SK-N-SH (cell line): ENCODE measurements at regions not wholly inside any gene's neighbourhood (a gene's known extent, or its start where the extent isn't known, plus 50 kb on each side); places are given as distances from the start of the nearest gene placed in this dataset.

Experiments
- CTCF ChIA-PET: fragments of 300-600, 350-600 bp; formaldehyde crosslinking; extraction: SDS; loops from one replicate; lab custom pipeline; 2021; lab: Yijun Ruan, JAX
- POLR2A ChIA-PET: fragments of 350-600 bp; sonication (Branson Sonifier 250); formaldehyde crosslinking; extraction: SDS; loops from one replicate; lab custom pipeline; 2020; ENCODE audit warnings: antibody characterized with exemption, inconsistent platforms; lab: Yijun Ruan, JAX
- DNase-seq: peaks from one replicate; pipeline ENCODE4 v3.0.0; 2012
- H2AFZ ChIP-seq: fragments of 200-600 bp; sonication (generic); 2 replicates; pipeline ENCODE4 v1.8.1; 2016; ENCODE audit warnings: antibody characterized with exemption, mild to moderate bottlenecking, low read depth
- H3F3A ChIP-seq: fragments of 200-600 bp; sonication (generic); replicated peaks from 2 replicates; pipeline ENCODE3; 2016; ENCODE audit warnings: antibody characterized with exemption, mild to moderate bottlenecking; ENCODE audit not compliant: insufficient read depth
- H3K27ac ChIP-seq, 2 experiments: fragments of 200-500 bp in 1 of 2; fragments of 200-600 bp in 1 of 2; sonication (Bioruptor generic) in 1 of 2; sonication (generic), shearing (Covaris generic) in 1 of 2; 2 replicates each; pipeline versions ENCODE4 v1.5.1 to v1.6.1; 2014 to 2016; ENCODE audit warnings: low read depth in 2 of 2, inconsistent platforms in 1 of 2, low read length in 1 of 2, mild to moderate bottlenecking in 1 of 2, mixed read lengths in 1 of 2
- H3K27me3 ChIP-seq: fragments of 200-600 bp; sonication (generic), shearing (Covaris generic); 2 replicates; pipeline ENCODE4 v1.6.1; 2016; ENCODE audit warnings: mixed run types; ENCODE audit not compliant: insufficient read depth
- H3K36me3 ChIP-seq, 2 experiments: fragments of 200-500 bp in 1 of 2; fragments of 200-600 bp in 1 of 2; sonication (Bioruptor generic) in 1 of 2; sonication (generic) in 1 of 2; replicated peaks in 1 of 2; 2 replicates each; pipeline versions ENCODE3 to v1.5.1; 2014 to 2016; ENCODE audit warnings: low read length in 1 of 2, mild to moderate bottlenecking in 1 of 2; ENCODE audit not compliant: insufficient read depth in 2 of 2, control insufficient read depth in 1 of 2
- H3K4me1 ChIP-seq, 2 experiments: fragments of 200-500 bp in 1 of 2; fragments of 200-600 bp in 1 of 2; sonication (Bioruptor generic) in 1 of 2; sonication (generic), shearing (Covaris generic) in 1 of 2; 2 replicates each; pipeline versions ENCODE4 v1.5.1 to v1.6.1; 2014 to 2016; ENCODE audit warnings: low read depth in 1 of 2, low read length in 1 of 2, mixed run types in 1 of 2; ENCODE audit not compliant: insufficient read depth in 2 of 2, control insufficient read depth in 1 of 2
- H3K4me2 ChIP-seq: fragments of 200-600 bp; sonication (generic), shearing (Covaris generic); 2 replicates; pipeline ENCODE4 v1.6.1; 2017; ENCODE audit warnings: mixed run types
- H3K4me3 ChIP-seq, 2 experiments: fragments of 200-500 bp in 1 of 2; fragments of 200-600 bp in 1 of 2; sonication (Bioruptor generic) in 1 of 2; sonication (generic), shearing (Covaris generic) in 1 of 2; 2 replicates each; pipeline versions ENCODE4 v1.5.1 to v1.8.1; 2014 to 2016; ENCODE audit warnings: low read depth in 2 of 2, inconsistent platforms in 1 of 2, low read length in 1 of 2, mild to moderate bottlenecking in 1 of 2, mixed read lengths in 1 of 2, moderate library complexity in 1 of 2
- H3K79me2 ChIP-seq: fragments of 200-600 bp; sonication (generic); 2 replicates; pipeline ENCODE4 v1.8.1; 2017; ENCODE audit warnings: mild to moderate bottlenecking; ENCODE audit not compliant: insufficient read depth
- H3K9ac ChIP-seq: fragments of 200-600 bp; sonication (generic); 2 replicates; pipeline ENCODE4 v1.6.1; 2017; ENCODE audit warnings: mixed run types
- H3K9me2 ChIP-seq: fragments of 200-600 bp; sonication (generic); 2 replicates; pipeline ENCODE4 v1.6.1; 2017; ENCODE audit warnings: mixed run types
- H3K9me3 ChIP-seq: fragments of 200-600 bp; sonication (generic); 2 replicates; pipeline ENCODE4 v1.6.1; 2017; ENCODE audit warnings: mixed run types, mild to moderate bottlenecking, moderate library complexity
- H4K20me1 ChIP-seq: fragments of 200-600 bp; sonication (generic); 2 replicates; pipeline ENCODE4 v1.6.1; 2017; ENCODE audit warnings: mild to moderate bottlenecking, mixed run types; ENCODE audit not compliant: insufficient read depth
- CHD2 ChIP-seq: fragments of 150-350 bp; IDR thresholded peaks from 2 replicates; pipeline ENCODE4 v1.6.1; 2018; ENCODE audit warnings: low read length; ENCODE audit not compliant: partially characterized antibody
- EP300 ChIP-seq, 2 experiments: IDR thresholded peaks; 2 replicates each; pipeline versions ENCODE4 v1.4.0 to v1.6.1; 2012; ENCODE audit warnings: borderline replicate concordance in 1 of 2, low read depth in 1 of 2, low read length in 1 of 2
- FOSL2 ChIP-seq: IDR thresholded peaks from 2 replicates; pipeline ENCODE4 v1.4.0; 2012; ENCODE audit warnings: low read depth, mild to moderate bottlenecking, moderate library complexity, borderline replicate concordance
- MXI1 ChIP-seq: IDR thresholded peaks from 2 replicates; pipeline ENCODE4 v1.6.1; 2012; ENCODE audit warnings: mild to moderate bottlenecking, low read depth, low read length, improper control_type of control experiment
- NRF1 ChIP-seq: IDR thresholded peaks from 2 replicates; pipeline ENCODE4 v1.6.1; 2012; ENCODE audit warnings: low read depth, mild to moderate bottlenecking, low read length
- SIN3A ChIP-seq: IDR thresholded peaks from 2 replicates; pipeline ENCODE4 v1.6.1; 2012; ENCODE audit warnings: low read depth, mild to moderate bottlenecking, low read length, moderate library complexity, borderline replicate concordance
- TEAD4 ChIP-seq: IDR thresholded peaks from 2 replicates; pipeline ENCODE4 v1.4.0; 2012; ENCODE audit warnings: mild to moderate bottlenecking, borderline replicate concordance; ENCODE audit not compliant: insufficient read depth
- WGBS: methylation state at CpG from one replicate; pipeline ENCODE4 v1.1.6; 2017; ENCODE audit warnings: low lambda C conversion rate; 5-methylcytosine and 5-hydroxymethylcytosine counted together
- TF ChIP-seq, protein P1 (sequence below): IDR thresholded peaks from 2 replicates; pipeline ENCODE4 v1.6.1; 2012; ENCODE audit warnings: mild to moderate bottlenecking, low read depth, low read length, moderate library complexity
- TF ChIP-seq, protein P2 (sequence below): IDR thresholded peaks from 2 replicates; pipeline ENCODE4; 2012
- TF ChIP-seq, protein P3 (sequence below): IDR thresholded peaks from 2 replicates; pipeline ENCODE4 v1.4.0; 2012; ENCODE audit warnings: low read depth

DNA sequence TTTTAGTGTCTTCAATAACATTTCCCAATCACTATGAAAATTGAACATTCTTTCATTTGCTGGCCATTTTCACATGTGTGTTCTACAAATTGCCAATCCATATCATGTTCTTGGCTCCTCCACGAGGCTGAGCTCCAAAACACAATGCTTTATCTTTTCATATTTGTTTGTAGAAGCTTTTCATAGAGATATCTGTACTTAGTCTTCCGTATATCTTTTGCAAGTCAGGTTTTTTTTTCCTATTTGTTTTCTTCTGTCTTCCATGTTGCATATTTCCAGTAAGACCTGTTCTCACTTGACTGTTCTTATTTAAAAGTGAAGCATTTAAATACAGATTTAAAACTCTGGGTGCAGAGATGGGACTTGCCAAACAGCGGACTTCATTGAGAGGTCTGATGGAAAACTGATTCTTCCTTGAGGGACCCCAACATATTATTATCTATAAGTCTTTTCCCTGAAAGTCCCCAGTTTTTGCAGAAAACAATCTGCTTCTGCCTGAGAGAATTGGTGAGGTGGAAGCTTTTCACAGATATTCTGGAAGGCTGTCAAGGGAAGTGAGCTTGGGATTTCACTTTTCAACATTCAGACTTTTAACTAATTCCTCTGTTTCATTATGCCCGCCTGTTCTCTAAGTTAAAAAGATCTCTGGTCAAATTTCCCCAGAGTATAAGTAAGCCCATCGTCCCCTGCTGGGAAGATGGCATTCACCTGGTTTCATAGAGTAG is 77.8 kb upstream of the KCNMB2 start (continued):
- TF ChIP-seq, protein P1, sequence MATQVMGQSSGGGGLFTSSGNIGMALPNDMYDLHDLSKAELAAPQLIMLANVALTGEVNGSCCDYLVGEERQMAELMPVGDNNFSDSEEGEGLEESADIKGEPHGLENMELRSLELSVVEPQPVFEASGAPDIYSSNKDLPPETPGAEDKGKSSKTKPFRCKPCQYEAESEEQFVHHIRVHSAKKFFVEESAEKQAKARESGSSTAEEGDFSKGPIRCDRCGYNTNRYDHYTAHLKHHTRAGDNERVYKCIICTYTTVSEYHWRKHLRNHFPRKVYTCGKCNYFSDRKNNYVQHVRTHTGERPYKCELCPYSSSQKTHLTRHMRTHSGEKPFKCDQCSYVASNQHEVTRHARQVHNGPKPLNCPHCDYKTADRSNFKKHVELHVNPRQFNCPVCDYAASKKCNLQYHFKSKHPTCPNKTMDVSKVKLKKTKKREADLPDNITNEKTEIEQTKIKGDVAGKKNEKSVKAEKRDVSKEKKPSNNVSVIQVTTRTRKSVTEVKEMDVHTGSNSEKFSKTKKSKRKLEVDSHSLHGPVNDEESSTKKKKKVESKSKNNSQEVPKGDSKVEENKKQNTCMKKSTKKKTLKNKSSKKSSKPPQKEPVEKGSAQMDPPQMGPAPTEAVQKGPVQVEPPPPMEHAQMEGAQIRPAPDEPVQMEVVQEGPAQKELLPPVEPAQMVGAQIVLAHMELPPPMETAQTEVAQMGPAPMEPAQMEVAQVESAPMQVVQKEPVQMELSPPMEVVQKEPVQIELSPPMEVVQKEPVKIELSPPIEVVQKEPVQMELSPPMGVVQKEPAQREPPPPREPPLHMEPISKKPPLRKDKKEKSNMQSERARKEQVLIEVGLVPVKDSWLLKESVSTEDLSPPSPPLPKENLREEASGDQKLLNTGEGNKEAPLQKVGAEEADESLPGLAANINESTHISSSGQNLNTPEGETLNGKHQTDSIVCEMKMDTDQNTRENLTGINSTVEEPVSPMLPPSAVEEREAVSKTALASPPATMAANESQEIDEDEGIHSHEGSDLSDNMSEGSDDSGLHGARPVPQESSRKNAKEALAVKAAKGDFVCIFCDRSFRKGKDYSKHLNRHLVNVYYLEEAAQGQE = no peak

DNA sequence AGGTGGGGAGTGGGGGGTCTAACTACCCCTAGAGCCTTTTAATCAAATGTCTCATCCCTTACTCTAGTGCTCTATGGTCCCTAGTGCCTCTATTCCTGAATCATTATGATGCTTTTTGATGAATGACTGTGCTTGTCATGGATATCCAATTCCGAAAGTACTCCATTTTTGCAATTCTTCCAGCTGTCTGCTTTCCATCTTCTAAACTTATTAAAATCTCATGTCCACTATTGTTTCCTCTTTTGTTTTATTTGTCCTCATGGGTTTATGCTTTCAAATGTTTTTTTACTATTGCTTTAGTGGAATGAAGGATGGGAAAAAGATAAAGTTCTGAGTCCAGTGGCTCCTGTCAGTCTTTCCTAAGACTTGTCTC is 77.2 kb upstream of the KCNMB2 start:
- Histone ChIP-seq H3K4me2 (no peak overlapping the region), H3K4me1 (no peaks in the 10 kb centered on the region), H3K4me3 (no peak overlapping the region), H3K9me2 (no peaks in the 10 kb centered on the region), H4K20me1 (no peaks in the 10 kb centered on the region), H3F3A (no peaks in the 10 kb centered on the region), H3K27ac (no peak overlapping the region), H3K27me3 (no peaks in the 10 kb centered on the region; the same call in 1 of the 2 replicates), H3K9ac (no peak overlapping the region), H2AFZ (no peak overlapping the region), H3K79me2 (no peaks in the 10 kb centered on the region), H3K36me3 (no peaks in the 10 kb centered on the region), H3K9me3 (no peaks in the 10 kb centered on the region)
- WGBS = 35% methylated on average over 1 of the region's 1 CpG
- ChIA-PET CTCF (interaction anchor here (1.3 kb wide), 1 partner anchor 22 kb away, joined by 4 read pairs; no protein-coding TSS in a partner anchor), POLR2A (no interaction called here)
- no peak for DNase-seq
- TF ChIP-seq CHD2 (no peak), TEAD4 (no peak), SIN3A (no peak), EP300 (IDR thresholded peaks at IDR 0.05; ENCODE audit: borderline replicate concordance in 1 of 2, low read depth in 1 of 2, low read length in 1 of 2) (no peak), NRF1 (no peak), FOSL2 (no peak), MXI1 (no peak)
- TF ChIP-seq, protein P2, sequence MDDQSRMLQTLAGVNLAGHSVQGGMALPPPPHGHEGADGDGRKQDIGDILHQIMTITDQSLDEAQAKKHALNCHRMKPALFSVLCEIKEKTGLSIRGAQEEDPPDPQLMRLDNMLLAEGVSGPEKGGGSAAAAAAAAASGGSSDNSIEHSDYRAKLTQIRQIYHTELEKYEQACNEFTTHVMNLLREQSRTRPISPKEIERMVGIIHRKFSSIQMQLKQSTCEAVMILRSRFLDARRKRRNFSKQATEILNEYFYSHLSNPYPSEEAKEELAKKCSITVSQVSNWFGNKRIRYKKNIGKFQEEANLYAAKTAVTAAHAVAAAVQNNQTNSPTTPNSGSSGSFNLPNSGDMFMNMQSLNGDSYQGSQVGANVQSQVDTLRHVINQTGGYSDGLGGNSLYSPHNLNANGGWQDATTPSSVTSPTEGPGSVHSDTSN = no peak
- TF ChIP-seq, protein P3, sequence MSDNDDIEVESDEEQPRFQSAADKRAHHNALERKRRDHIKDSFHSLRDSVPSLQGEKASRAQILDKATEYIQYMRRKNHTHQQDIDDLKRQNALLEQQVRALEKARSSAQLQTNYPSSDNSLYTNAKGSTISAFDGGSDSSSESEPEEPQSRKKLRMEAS = no peak
